Glutamatergic neuron (in vitro differentiated cells): ENCODE measurements at regions not wholly inside any gene's neighbourhood (a gene's known extent, or its start where the extent isn't known, plus 50 kb on each side); places are given as distances from the start of the nearest gene placed in this dataset.

ENCODE experiments used
- DNase-seq: peaks from one replicate; pipeline ENCODE4 v3.0.0; 2022
- H3K27ac Mint-ChIP-seq: one replicate; pipeline ENCODE4 v1.8.0; 2020; ENCODE audit warnings: mild to moderate bottlenecking, mixed read lengths, inconsistent platforms; ENCODE audit not compliant: unreplicated experiment
- H3K27me3 Mint-ChIP-seq: one replicate; pipeline ENCODE4 v1.8.0; 2020; ENCODE audit warnings: mild to moderate bottlenecking, moderate library complexity, mixed read lengths, inconsistent platforms; ENCODE audit not compliant: unreplicated experiment
- H3K36me3 Mint-ChIP-seq: one replicate; pipeline ENCODE4 v1.8.0; 2020; ENCODE audit warnings: mild to moderate bottlenecking, mixed read lengths, inconsistent platforms; ENCODE audit not compliant: unreplicated experiment
- H3K4me1 Mint-ChIP-seq: one replicate; pipeline ENCODE4 v1.8.0; 2020; ENCODE audit warnings: mild to moderate bottlenecking, low read depth, mixed read lengths, inconsistent platforms; ENCODE audit not compliant: unreplicated experiment
- H3K4me3 Mint-ChIP-seq: one replicate; pipeline ENCODE4 v1.8.0; 2020; ENCODE audit warnings: mild to moderate bottlenecking, mixed read lengths, inconsistent platforms; ENCODE audit not compliant: unreplicated experiment
- H3K9me3 Mint-ChIP-seq: one replicate; pipeline ENCODE4 v1.8.0; 2020; ENCODE audit warnings: mild to moderate bottlenecking, moderate library complexity, mixed read lengths, inconsistent platforms; ENCODE audit not compliant: unreplicated experiment
- TF ChIP-seq, protein P1 (sequence below): fragments of 200-600 bp; sonication (generic); IDR thresholded peaks from one replicate; pipeline ENCODE4 v1.5.0; 2021; ENCODE audit not compliant: partially characterized antibody, unreplicated experiment

DNA sequence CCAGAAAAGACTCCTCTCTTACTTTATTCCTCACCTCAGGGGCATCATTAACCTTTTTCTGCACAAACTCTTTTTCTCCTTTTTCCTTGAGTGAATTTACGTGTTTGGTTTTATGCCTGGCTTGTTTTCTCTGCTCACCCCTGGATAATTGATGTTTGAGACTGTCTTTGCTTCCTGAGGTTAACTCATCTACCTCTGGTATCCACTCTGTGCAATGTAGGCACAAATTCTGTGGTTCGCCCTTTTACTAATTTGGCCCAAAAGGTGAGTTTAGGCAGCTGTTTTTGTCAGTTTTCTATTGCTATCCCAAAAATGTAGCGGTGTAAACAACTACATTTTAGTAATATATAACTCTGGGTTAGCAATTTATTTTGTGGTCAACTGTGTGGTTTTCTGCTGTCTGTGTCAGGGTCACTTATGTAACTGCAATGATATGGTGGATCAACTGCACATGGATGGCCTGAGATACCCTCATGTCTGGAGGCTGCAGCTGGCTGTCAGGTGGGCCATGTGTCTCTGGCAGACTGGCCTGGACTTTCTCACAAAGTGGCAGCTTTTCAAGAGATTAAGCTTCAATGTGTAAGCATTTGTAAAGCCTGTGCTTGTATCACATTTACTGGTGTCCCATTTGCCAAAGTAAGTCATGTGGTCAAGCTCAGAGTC, 329.7 kb downstream of the FSIP2 start:
- Mint-ChIP-seq H3K27ac (no peak overlapping the region), H3K4me1 (no peaks in the 10 kb centered on the region), H3K4me3 (no peak overlapping the region), H3K27me3 (no peaks in the 10 kb centered on the region), H3K36me3 (no peaks in the 10 kb centered on the region), H3K9me3 (no peaks in the 10 kb centered on the region)
- DNase-seq: peak; percentile 12
- TF ChIP-seq, protein P1, sequence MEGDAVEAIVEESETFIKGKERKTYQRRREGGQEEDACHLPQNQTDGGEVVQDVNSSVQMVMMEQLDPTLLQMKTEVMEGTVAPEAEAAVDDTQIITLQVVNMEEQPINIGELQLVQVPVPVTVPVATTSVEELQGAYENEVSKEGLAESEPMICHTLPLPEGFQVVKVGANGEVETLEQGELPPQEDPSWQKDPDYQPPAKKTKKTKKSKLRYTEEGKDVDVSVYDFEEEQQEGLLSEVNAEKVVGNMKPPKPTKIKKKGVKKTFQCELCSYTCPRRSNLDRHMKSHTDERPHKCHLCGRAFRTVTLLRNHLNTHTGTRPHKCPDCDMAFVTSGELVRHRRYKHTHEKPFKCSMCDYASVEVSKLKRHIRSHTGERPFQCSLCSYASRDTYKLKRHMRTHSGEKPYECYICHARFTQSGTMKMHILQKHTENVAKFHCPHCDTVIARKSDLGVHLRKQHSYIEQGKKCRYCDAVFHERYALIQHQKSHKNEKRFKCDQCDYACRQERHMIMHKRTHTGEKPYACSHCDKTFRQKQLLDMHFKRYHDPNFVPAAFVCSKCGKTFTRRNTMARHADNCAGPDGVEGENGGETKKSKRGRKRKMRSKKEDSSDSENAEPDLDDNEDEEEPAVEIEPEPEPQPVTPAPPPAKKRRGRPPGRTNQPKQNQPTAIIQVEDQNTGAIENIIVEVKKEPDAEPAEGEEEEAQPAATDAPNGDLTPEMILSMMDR: no peak

GRCh38 chr2:186069676-186070075, 331.1 kb downstream of the FSIP2 start:
- no peaks in the 10 kb centered on the region for H3K36me3 Mint-ChIP-seq
- no peaks in the 10 kb centered on the region for H3K9me3 Mint-ChIP-seq
- H3K4me3 Mint-ChIP-seq: no peak overlapping the region
- no peaks in the 10 kb centered on the region for H3K4me1 Mint-ChIP-seq
- DNase-seq: no peak
- H3K27me3 Mint-ChIP-seq: no peaks in the 10 kb centered on the region
- TF ChIP-seq, protein P1: no peak
- no peak overlapping the region for H3K27ac Mint-ChIP-seq

- TF ChIP-seq, protein P1: no peak
- no peaks in the 10 kb centered on the region for H3K27me3 Mint-ChIP-seq
- no peaks in the 10 kb centered on the region for H3K4me1 Mint-ChIP-seq
- no peaks in the 10 kb centered on the region for H3K9me3 Mint-ChIP-seq
- no peaks in the 10 kb centered on the region for H3K36me3 Mint-ChIP-seq
- no peak overlapping the region for H3K27ac Mint-ChIP-seq
- H3K4me3 Mint-ChIP-seq: no peak overlapping the region
- no peak for DNase-seq
Measured at GRCh38 chr2:186085226-186085625, 346.6 kb downstream of the FSIP2 start.

DNA sequence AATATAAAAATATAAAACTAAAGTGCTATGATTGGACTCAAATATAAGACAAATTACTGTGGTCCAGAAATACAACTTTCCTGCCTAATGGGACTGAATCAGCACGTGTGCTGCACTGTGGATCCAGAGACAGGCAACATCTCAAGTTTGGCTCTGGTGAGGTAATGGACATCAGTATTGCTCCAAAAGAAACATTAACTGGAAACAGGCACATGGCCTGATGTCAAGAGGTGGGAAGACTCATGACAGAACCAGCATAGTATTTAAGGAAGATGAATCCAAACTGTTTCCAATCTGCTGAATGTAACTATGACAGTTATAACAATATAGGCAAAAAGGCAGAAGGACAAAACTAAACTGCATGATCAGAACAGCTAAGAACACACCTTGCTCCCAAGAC, 354.6 kb downstream of the FSIP2 start:
- Mint-ChIP-seq H3K27ac (no peak overlapping the region), H3K9me3 (no peaks in the 10 kb centered on the region), H3K4me3 (no peak overlapping the region), H3K4me1 (no peaks in the 10 kb centered on the region), H3K27me3 (no peaks in the 10 kb centered on the region), H3K36me3 (no peaks in the 10 kb centered on the region)
- no peak for DNase-seq
- TF ChIP-seq, protein P1: no peak

- Mint-ChIP-seq H3K36me3 (no peaks in the 10 kb centered on the region), H3K27me3 (no peaks in the 10 kb centered on the region), H3K4me3 (no peak overlapping the region), H3K27ac (no peak overlapping the region), H3K4me1 (peaks cover 5% of the 10 kb centered on the region), H3K9me3 (no peaks in the 10 kb centered on the region)
- no peak for DNase-seq
- TF ChIP-seq, protein P1: no peak
Measured at GRCh38 chr2:186098821-186099220, 360.2 kb downstream of the FSIP2 start.
